B cell (primary cell): ENCODE measurements at regions not wholly inside any gene's neighbourhood (a gene's known extent, or its start where the extent isn't known, plus 50 kb on each side); places are given as distances from the start of the nearest gene placed in this dataset.

Source experiments
- ATAC-seq: fragments of 200-7000 bp; cut with Tn5 transposase; one replicate; pipeline ENCODE4 v1.10.0; 2021; ENCODE audit warnings: low read depth, mild to moderate bottlenecking, moderate number of reproducible peaks, moderate library complexity
- CTCF ChIA-PET: fragments of 350-600 bp; sonication (Branson Sonifier 250); formaldehyde crosslinking; loops from one replicate; lab custom pipeline; 2021; ENCODE audit warnings: antibody characterized with exemption, inconsistent platforms; lab: Charles Lee
- POLR2A ChIA-PET: fragments of 350-600 bp; sonication (Branson Sonifier 250); formaldehyde crosslinking; loops from one replicate; lab custom pipeline; 2021; ENCODE audit warnings: antibody characterized with exemption; lab: Charles Lee
- DNase-seq: peaks from one replicate; pipeline ENCODE4 v3.0.0; 2013
- H2AFZ ChIP-seq: 2 replicates; pipeline ENCODE4 v1.6.1; 2012; ENCODE audit warnings: mild to moderate bottlenecking, low read depth, low read length; ENCODE audit not compliant: insufficient read depth, poor library complexity, severe bottlenecking
- H3K27ac ChIP-seq, 2 donors: 1 replicate in 1 of 2; 2 replicates in 1 of 2; pipeline ENCODE4 v1.5.1; 2012 to 2013; ENCODE audit warnings: low read length in 2 of 2, mild to moderate bottlenecking in 2 of 2, moderate library complexity in 1 of 2
- H3K27me3 ChIP-seq, 4 experiments: fragments of 200-600 bp in 1 of 4; sonication (generic) in 1 of 4; replicated peaks in 1 of 4; 1 replicate in 2 of 4; 2 replicates in 2 of 4; pipeline versions ENCODE4 v1.6.1 to v1.7.0; 2013 to 2016; ENCODE audit warnings: low read length in 3 of 4, mild to moderate bottlenecking in 2 of 4, mixed read lengths in 1 of 4, moderate library complexity in 1 of 4; ENCODE audit not compliant: insufficient read depth in 4 of 4, control insufficient read depth in 3 of 4; ENCODE audit errors: control extremely low read depth in 1 of 4
- H3K36me3 ChIP-seq, 2 experiments: replicated peaks in 1 of 2; 1 replicate in 1 of 2; 2 replicates in 1 of 2; pipeline versions ENCODE4 v1.6.1 to v1.7.1; 2013; ENCODE audit warnings: low read length in 1 of 2; ENCODE audit not compliant: insufficient read depth in 2 of 2, control insufficient read depth in 1 of 2; ENCODE audit errors: control extremely low read depth in 1 of 2, extremely low read depth in 1 of 2
- H3K4me1 ChIP-seq, 2 donors: fragments of 200-600 bp in 1 of 2; sonication (generic) in 1 of 2; 1 replicate in 1 of 2; 2 replicates in 1 of 2; pipeline versions ENCODE4 v1.5.1 to v1.6.1; 2013 to 2017; ENCODE audit warnings: low read length in 2 of 2; ENCODE audit not compliant: control insufficient read depth in 2 of 2, insufficient read depth in 2 of 2
- H3K4me2 ChIP-seq: replicated peaks from 2 replicates; pipeline ENCODE3; 2012; ENCODE audit warnings: mild to moderate bottlenecking, low read depth, low read length; ENCODE audit not compliant: poor library complexity, severe bottlenecking
- H3K4me3 ChIP-seq, 5 experiments: fragments of 200-600 bp in 1 of 5; sonication (generic) in 1 of 5; 1 replicate in 3 of 5; 2 replicates in 2 of 5; pipeline versions ENCODE4 v1.5.1 to v1.7.0; 2011 to 2016; ENCODE audit warnings: low read length in 4 of 5, mild to moderate bottlenecking in 4 of 5, low read depth in 2 of 5, control low read depth in 1 of 5, moderate library complexity in 1 of 5; ENCODE audit not compliant: insufficient read depth in 1 of 5; ENCODE audit errors: control extremely low read depth in 1 of 5, extremely low read depth in 1 of 5
- H3K79me2 ChIP-seq: fragments of 200-600 bp; sonication (generic); one replicate; pipeline ENCODE4 v1.6.0; 2016; ENCODE audit warnings: low read length; ENCODE audit not compliant: control insufficient read depth, insufficient read depth
- H3K9ac ChIP-seq: fragments of 200-600 bp; sonication (generic); 2 replicates; pipeline ENCODE4 v1.6.1; 2017; ENCODE audit warnings: mild to moderate bottlenecking, low read length, moderate library complexity
- H3K9me3 ChIP-seq, 3 donors: one replicate each; pipeline versions ENCODE4 v1.6.1 to v1.7.1; 2013; ENCODE audit warnings: low read length in 2 of 3; ENCODE audit not compliant: control insufficient read depth in 2 of 3, insufficient read depth in 1 of 3; ENCODE audit errors: control extremely low read depth in 1 of 3
- H4K20me1 ChIP-seq: 2 replicates; pipeline ENCODE4 v1.6.0; 2012; ENCODE audit warnings: mild to moderate bottlenecking, low read length; ENCODE audit not compliant: insufficient read depth, control insufficient read depth, poor library complexity, severe bottlenecking
- H3K27ac Mint-ChIP-seq: one replicate; pipeline ENCODE4 v1.8.0; 2021; ENCODE audit warnings: mixed read lengths
- H3K27me3 Mint-ChIP-seq: one replicate; pipeline ENCODE4 v1.8.0; 2021; ENCODE audit warnings: mixed read lengths
- H3K4me1 Mint-ChIP-seq: one replicate; pipeline ENCODE4 v1.8.0; 2021; ENCODE audit warnings: mixed read lengths
- H3K4me3 Mint-ChIP-seq: one replicate; pipeline ENCODE4 v1.8.0; 2021; ENCODE audit warnings: mixed read lengths
- H3K9me3 Mint-ChIP-seq: one replicate; pipeline ENCODE4 v1.8.0; 2022; ENCODE audit warnings: mixed read lengths; ENCODE audit not compliant: insufficient read depth
- EZH2 ChIP-seq: IDR thresholded peaks from 2 replicates; pipeline ENCODE4 v1.6.1; 2012; ENCODE audit warnings: borderline replicate concordance, low read depth, mild to moderate bottlenecking, moderate library complexity, low read length; ENCODE audit not compliant: insufficient read depth, poor library complexity, severe bottlenecking
- WGBS: methylation state at CpG from one replicate; pipeline ENCODE4 v1.1.5; 2013; ENCODE audit warnings: missing lambda C conversion rate; ENCODE audit not compliant: insufficient coverage; 5-methylcytosine and 5-hydroxymethylcytosine counted together
- intact Hi-C: fragments of 100-400 bp; cut with micrococcal nuclease; formaldehyde crosslinking; loops from one replicate; pipeline ENCODE4 v1.10.0; 2022
- TF ChIP-seq, protein P1 (sequence below): fragments of 200-600 bp; IDR thresholded peaks from one replicate; pipeline ENCODE4 v1.8.0; 2022; ENCODE audit warnings: antibody characterized with exemption, mild to moderate bottlenecking

DNA sequence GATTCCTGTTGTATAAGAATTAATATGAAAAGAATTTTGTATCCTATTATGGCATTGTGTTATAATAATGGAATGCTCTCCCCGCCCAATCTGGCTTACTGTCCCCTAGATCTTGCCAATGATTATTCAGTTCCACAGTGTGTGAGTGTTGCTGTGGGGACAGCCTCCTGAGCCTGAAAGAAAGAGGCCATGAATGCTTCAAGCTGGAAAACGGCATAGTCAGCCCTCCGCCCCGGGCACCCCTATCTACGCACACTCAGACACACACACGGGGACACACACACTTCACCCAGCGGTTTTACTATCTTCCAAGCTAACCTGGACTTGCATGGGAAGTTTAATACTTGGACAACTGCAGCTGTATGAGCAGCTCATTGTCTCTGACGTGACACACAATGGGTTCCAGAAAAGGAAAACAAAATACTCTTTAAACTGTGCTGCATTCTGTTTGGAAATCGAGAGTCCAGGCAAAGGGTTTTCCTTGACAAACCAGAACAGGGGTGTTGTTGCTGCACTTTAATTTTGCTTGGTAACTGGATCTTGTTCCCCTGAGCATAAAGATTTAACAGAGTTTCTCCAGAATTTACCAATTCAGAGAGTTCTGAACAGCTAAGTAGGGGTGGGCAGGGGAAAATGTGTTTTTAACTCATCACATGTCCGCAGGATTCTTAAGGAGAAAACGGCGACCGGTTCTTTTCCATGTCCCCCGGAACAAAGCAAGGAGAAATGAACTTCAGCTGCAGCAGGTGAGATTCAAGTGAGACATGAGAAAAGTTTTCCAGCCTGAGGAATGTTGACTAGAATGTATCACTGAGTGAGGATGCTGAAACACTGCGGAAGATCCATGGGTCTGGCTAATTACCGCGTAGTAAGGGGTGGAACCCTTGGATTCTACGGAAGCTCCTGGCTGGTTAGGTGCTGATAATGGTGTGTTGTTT, 472.9 kb downstream of the FOXO1 start:
- Histone ChIP-seq H2AFZ (no peak overlapping the region), H3K27ac (no peak overlapping the region), H3K4me3 (no peak overlapping the region), H4K20me1 (no peaks in the 10 kb centered on the region), H3K4me1 (peaks cover 11 to 13% of the 10 kb centered on the region in 2 donors), H3K36me3 (no peaks in the 10 kb centered on the region), H3K27me3 (no peaks in the 10 kb centered on the region), H3K79me2 (no peaks in the 10 kb centered on the region), H3K4me2 (no peak overlapping the region), H3K9ac (no peak overlapping the region), H3K9me3 (no peaks in the 10 kb centered on the region)
- H3K9me3 Mint-ChIP-seq, result no peaks in the 10 kb centered on the region
- H3K4me1 Mint-ChIP-seq, result peaks cover 11% of the 10 kb centered on the region
- ATAC-seq (no peak), DNase-seq (no peak)
- ChIA-PET CTCF (interaction anchor here (1.2 to 1.5 kb wide), 2 partner anchors 10 to 11 kb away, joined by 3 read pairs; no protein-coding TSS in a partner anchor), POLR2A (no interaction called here)
- no peaks in the 10 kb centered on the region for H3K27me3 Mint-ChIP-seq
- intact Hi-C loops, result no loop called here
- 97% methylated on average over 14 of the region's 18 CpGs for WGBS
- no peak overlapping the region for H3K4me3 Mint-ChIP-seq
- H3K27ac Mint-ChIP-seq, result no peak overlapping the region
- TF ChIP-seq EZH2, result no peak
- TF ChIP-seq, protein P1, sequence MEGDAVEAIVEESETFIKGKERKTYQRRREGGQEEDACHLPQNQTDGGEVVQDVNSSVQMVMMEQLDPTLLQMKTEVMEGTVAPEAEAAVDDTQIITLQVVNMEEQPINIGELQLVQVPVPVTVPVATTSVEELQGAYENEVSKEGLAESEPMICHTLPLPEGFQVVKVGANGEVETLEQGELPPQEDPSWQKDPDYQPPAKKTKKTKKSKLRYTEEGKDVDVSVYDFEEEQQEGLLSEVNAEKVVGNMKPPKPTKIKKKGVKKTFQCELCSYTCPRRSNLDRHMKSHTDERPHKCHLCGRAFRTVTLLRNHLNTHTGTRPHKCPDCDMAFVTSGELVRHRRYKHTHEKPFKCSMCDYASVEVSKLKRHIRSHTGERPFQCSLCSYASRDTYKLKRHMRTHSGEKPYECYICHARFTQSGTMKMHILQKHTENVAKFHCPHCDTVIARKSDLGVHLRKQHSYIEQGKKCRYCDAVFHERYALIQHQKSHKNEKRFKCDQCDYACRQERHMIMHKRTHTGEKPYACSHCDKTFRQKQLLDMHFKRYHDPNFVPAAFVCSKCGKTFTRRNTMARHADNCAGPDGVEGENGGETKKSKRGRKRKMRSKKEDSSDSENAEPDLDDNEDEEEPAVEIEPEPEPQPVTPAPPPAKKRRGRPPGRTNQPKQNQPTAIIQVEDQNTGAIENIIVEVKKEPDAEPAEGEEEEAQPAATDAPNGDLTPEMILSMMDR, result no peak

DNA sequence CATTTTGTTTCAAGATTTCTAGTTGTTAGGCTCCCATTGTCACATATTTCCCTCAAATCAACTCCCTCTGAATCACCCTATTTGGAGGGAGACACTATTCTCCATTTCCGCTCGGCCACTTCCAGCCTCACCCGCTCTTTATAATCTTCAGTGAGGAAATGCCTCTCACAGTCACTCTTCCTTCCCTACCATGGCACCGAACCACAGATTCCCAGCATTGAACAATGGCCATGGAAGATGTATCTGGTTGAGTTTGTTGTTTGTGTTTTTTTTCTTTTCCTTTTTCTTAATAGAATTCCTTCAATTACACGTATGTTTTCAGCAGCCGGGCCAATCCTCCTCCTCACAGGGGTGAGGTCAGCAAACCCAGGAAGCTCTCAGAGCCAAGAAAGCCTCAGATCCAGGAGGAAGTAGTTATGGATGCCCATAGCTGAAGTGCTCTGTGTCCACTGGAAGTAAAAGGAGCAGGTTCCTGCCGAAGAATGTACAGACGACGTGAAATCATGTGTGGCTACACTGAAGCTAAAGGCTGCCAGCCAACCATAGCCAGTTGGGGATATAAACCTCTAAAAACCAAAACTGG, 472.1 kb downstream of the FOXO1 start:
- no peak overlapping the region for H3K27ac Mint-ChIP-seq
- H3K4me3 Mint-ChIP-seq, result no peak overlapping the region
- no peaks in the 10 kb centered on the region for H3K9me3 ChIP-seq
- no peak for ATAC-seq
- H3K36me3 ChIP-seq, result no peaks in the 10 kb centered on the region
- H3K79me2 ChIP-seq, result no peaks in the 10 kb centered on the region
- TF ChIP-seq, protein P1, result no peak
- TF ChIP-seq EZH2, result no peak
- H3K27ac ChIP-seq, result no peak overlapping the region
- H4K20me1 ChIP-seq, result no peaks in the 10 kb centered on the region
- no peaks in the 10 kb centered on the region for H3K9me3 Mint-ChIP-seq
- no peak for DNase-seq
- no peak overlapping the region for H3K9ac ChIP-seq
- H3K4me1 Mint-ChIP-seq, result peaks cover 11% of the 10 kb centered on the region
- no peak overlapping the region for H3K4me3 ChIP-seq
- intact Hi-C loops, result no loop called here
- no peaks in the 10 kb centered on the region for H3K27me3 Mint-ChIP-seq
- H2AFZ ChIP-seq, result no peak overlapping the region
- ChIA-PET POLR2A (no interaction called here), CTCF (interaction anchor here (0.9 to 1.2 kb wide), 3 partner anchors 10 to 125 kb away, joined by 3 read pairs; no protein-coding TSS in a partner anchor)
- H3K27me3 ChIP-seq, result no peaks in the 10 kb centered on the region
- peaks cover 11 to 13% of the 10 kb centered on the region in 2 donors for H3K4me1 ChIP-seq
- H3K4me2 ChIP-seq, result no peak overlapping the region
- WGBS, result 95% methylated on average over 2 of the region's 9 CpGs
